HCT116 (cell line): ENCODE measurements at regions not wholly inside any gene's neighbourhood (a gene's known extent, or its start where the extent isn't known, plus 50 kb on each side); places are given as distances from the start of the nearest gene placed in this dataset.
"Not testable (repeated sequence)": the region's sequence is repeated elsewhere in the genome, so short reads cannot be mapped to it uniquely, and the experiment has no call there.

Experiments
- ATAC-seq: fragments of 200-7000 bp; cut with Tn5 transposase; 2 replicates; pipeline ENCODE4 v1.9.1; 2020; ENCODE audit warnings: mild to moderate bottlenecking, moderate library complexity
- BruUV-seq: library from RNA; stranded (reverse); fragments of 400-500 nt; replicated peaks from 2 replicates; lab custom pipeline; 2021; lab: Mats Ljungman, UMichigan
- CTCF ChIA-PET: fragments of 300-600 bp; sonication (Branson Sonifier 250); formaldehyde crosslinking; loops from one replicate; lab custom pipeline; 2021; ENCODE audit warnings: antibody characterized with exemption; lab: Charles Lee
- POLR2A ChIA-PET: fragments of 300-600, 350-600 bp; sonication (Branson Sonifier 250); formaldehyde crosslinking; loops from one replicate; lab custom pipeline; 2021; ENCODE audit warnings: antibody characterized with exemption; lab: Charles Lee
- RAD21 ChIA-PET, 2 experiments: fragments of 300-600 bp; sonication (Branson Sonifier 250); formaldehyde crosslinking; loops; one replicate each; lab custom pipeline; 2023; ENCODE audit warnings: low total read pairs in 2 of 2; ENCODE audit not compliant: uncharacterized antibody in 2 of 2, unreplicated experiment in 2 of 2, low non-redundant PET in 1 of 2; lab: Charles Lee
- DNase-seq: peaks from one replicate; pipeline ENCODE4 v3.0.0-alpha.2; 2010; ENCODE audit warnings: low read depth, low spot score
- H2AFZ ChIP-seq: fragments of 200-600 bp; shearing (Covaris generic), sonication (generic); 2 replicates; pipeline ENCODE4 v1.6.1; 2017; ENCODE audit warnings: low read depth, mixed run types, mixed read lengths, antibody characterized with exemption, low read length; ENCODE audit not compliant: poor library complexity, severe bottlenecking
- H3K27ac ChIP-seq: 2 replicates; pipeline ENCODE4 v1.5.1; 2012; ENCODE audit warnings: low read depth, low read length
- H3K27me3 ChIP-seq: fragments of 200-600 bp; sonication (generic); 2 replicates; pipeline ENCODE4 v1.6.1; 2016; ENCODE audit warnings: mixed run types, low read length, mixed read lengths; ENCODE audit not compliant: insufficient read depth
- H3K36me3 ChIP-seq, 2 experiments: fragments of 200-500 bp in 1 of 2; fragments of 200-600 bp in 1 of 2; sonication (Bioruptor generic) in 1 of 2; sonication (generic) in 1 of 2; 2 replicates each; pipeline versions ENCODE4 v1.5.1 to v1.6.1; 2014 to 2016; ENCODE audit warnings: low read length in 2 of 2, inconsistent platforms in 1 of 2, mixed read lengths in 1 of 2, mixed run types in 1 of 2; ENCODE audit not compliant: insufficient read depth in 2 of 2, control insufficient read depth in 1 of 2
- H3K4me1 ChIP-seq, 2 experiments: fragments of 200-600 bp in 1 of 2; sonication (generic) in 1 of 2; 2 replicates each; pipeline versions ENCODE4 v1.5.1 to v1.6.1; 2012 to 2017; ENCODE audit warnings: low read length in 2 of 2, inconsistent platforms in 1 of 2, mild to moderate bottlenecking in 1 of 2, mixed read lengths in 1 of 2, mixed run types in 1 of 2, moderate library complexity in 1 of 2; ENCODE audit not compliant: insufficient read depth in 2 of 2, control insufficient read depth in 1 of 2
- H3K4me2 ChIP-seq: fragments of 200-600 bp; sonication (generic); 2 replicates; pipeline ENCODE4 v1.6.1; 2017; ENCODE audit warnings: mixed run types, low read length, mixed read lengths
- H3K4me3 ChIP-seq, 2 experiments: fragments of 200-600 bp in 1 of 2; sonication (generic) in 1 of 2; replicated peaks in 1 of 2; 2 replicates each; pipeline ENCODE4 v1.5.1; 2011 to 2016; ENCODE audit warnings: low read length in 2 of 2, control low read depth in 1 of 2, low read depth in 1 of 2, mild to moderate bottlenecking in 1 of 2, mixed read lengths in 1 of 2, mixed run types in 1 of 2
- H3K79me2 ChIP-seq: fragments of 200-600 bp; sonication (generic); 2 replicates; pipeline ENCODE4 v1.6.1; 2017; ENCODE audit warnings: mild to moderate bottlenecking, mixed run types, low read length, moderate library complexity, mixed read lengths; ENCODE audit not compliant: insufficient read depth
- H3K9ac ChIP-seq: fragments of 200-600 bp; sonication (generic); 2 replicates; pipeline ENCODE4 v1.6.1; 2016; ENCODE audit warnings: low read length, mixed read lengths
- H3K9me2 ChIP-seq: fragments of 200-600 bp; sonication (generic), shearing (Covaris generic); 2 replicates; pipeline ENCODE4 v1.6.1; 2017; ENCODE audit warnings: mixed run types, mild to moderate bottlenecking, moderate library complexity; ENCODE audit not compliant: insufficient read depth
- H3K9me3 ChIP-seq, 2 experiments: fragments of 200-500 bp in 1 of 2; fragments of 200-600 bp in 1 of 2; sonication (Bioruptor generic) in 1 of 2; sonication (generic) in 1 of 2; 2 replicates each; pipeline ENCODE4 v1.6.1; 2014 to 2017; ENCODE audit warnings: low read length in 2 of 2, mixed read lengths in 2 of 2, inconsistent platforms in 1 of 2, low read depth in 1 of 2, mild to moderate bottlenecking in 1 of 2, mixed run types in 1 of 2, moderate library complexity in 1 of 2; ENCODE audit not compliant: control insufficient read depth in 1 of 2, insufficient read depth in 1 of 2
- H4K20me1 ChIP-seq: fragments of 200-600 bp; sonication (generic), shearing (Covaris generic); 2 replicates; pipeline ENCODE4 v1.6.1; 2017; ENCODE audit warnings: mixed run types, mild to moderate bottlenecking, moderate library complexity; ENCODE audit not compliant: insufficient read depth
- intact Hi-C: fragments of 100-400 bp; cut with micrococcal nuclease; formaldehyde crosslinking; loops from 2 replicates; pipeline ENCODE4 v1.10.0; 2022

GRCh38 chr16:29124162-29124561, 139.3 kb downstream of the LAT start:
- H4K20me1 ChIP-seq, H3K4me2 ChIP-seq, H3K36me3 ChIP-seq, RAD21 ChIA-PET, ATAC-seq, H3K9me3 ChIP-seq, H3K4me3 ChIP-seq, BruUV-seq, H3K27me3 ChIP-seq, H3K79me2 ChIP-seq, H3K27ac ChIP-seq, H3K9me2 ChIP-seq, H3K4me1 ChIP-seq, intact Hi-C loops, CTCF ChIA-PET, H3K9ac ChIP-seq, DNase-seq, H2AFZ ChIP-seq, POLR2A ChIA-PET: not testable (repeated sequence)

GRCh38 chr16:29120680-29121079, 135.8 kb downstream of the LAT start:
- BruUV-seq, intact Hi-C loops, H3K9me2 ChIP-seq, H3K4me1 ChIP-seq, H3K79me2 ChIP-seq, CTCF ChIA-PET, H3K36me3 ChIP-seq, H3K4me2 ChIP-seq, DNase-seq, H2AFZ ChIP-seq, H3K27ac ChIP-seq, H3K4me3 ChIP-seq, H4K20me1 ChIP-seq, ATAC-seq, H3K9me3 ChIP-seq, POLR2A ChIA-PET, RAD21 ChIA-PET, H3K9ac ChIP-seq, H3K27me3 ChIP-seq: not testable (repeated sequence)

- H3K4me2 ChIP-seq, H3K79me2 ChIP-seq, H3K27me3 ChIP-seq, H4K20me1 ChIP-seq, H2AFZ ChIP-seq, H3K4me1 ChIP-seq, H3K9me3 ChIP-seq, CTCF ChIA-PET, H3K4me3 ChIP-seq, RAD21 ChIA-PET, H3K9ac ChIP-seq, POLR2A ChIA-PET, H3K9me2 ChIP-seq, H3K36me3 ChIP-seq, H3K27ac ChIP-seq, ATAC-seq, DNase-seq, BruUV-seq: not testable (repeated sequence)
- intact Hi-C loops = loop anchor here (10.0 kb wide), 1 partner anchor 906 kb away; the partner anchor contains the start of gene C16orf92
Observed at GRCh38 chr16:29118301-29118957, 133.6 kb downstream of the LAT start.
